HepG2 (cell line): ENCODE measurements at regions not wholly inside any gene's neighbourhood (a gene's known extent, or its start where the extent isn't known, plus 50 kb on each side); places are given as distances from the start of the nearest gene placed in this dataset.

Experiments used
- ATAC-seq: fragments of 200-7000 bp; cut with Tn5 transposase; 3 replicates; pipeline ENCODE4 v1.9.1; 2020; ENCODE audit warnings: mild to moderate bottlenecking, moderate library complexity
- BruUV-seq: library from RNA; stranded (reverse); fragments of 400-500 nt; replicated peaks from 2 replicates; lab custom pipeline; 2021; lab: Mats Ljungman, UMichigan
- CTCF ChIA-PET: fragments of 300-600 bp; formaldehyde crosslinking; extraction: SDS; loops from one replicate; lab custom pipeline; 2021; ENCODE audit warnings: low total read pairs, inconsistent platforms, low intra/inter-chr PET ratio; lab: Yijun Ruan, JAX
- POLR2A ChIA-PET: fragments of 350-600 bp; sonication (Branson Sonifier 250); formaldehyde crosslinking; loops from one replicate; lab custom pipeline; 2020; ENCODE audit warnings: antibody characterized with exemption, inconsistent platforms; lab: Yijun Ruan, JAX
- DNase-seq: peaks from one replicate; pipeline ENCODE4 v3.0.0-alpha.2; 2015; ENCODE audit warnings: low spot score
- FAIRE-seq: peaks from 3 replicates; lab custom pipeline; 2011; peaks lifted over from hg19 to GRCh38; lab: Jason Lieb, UNC
- H2AFZ ChIP-seq: one replicate; pipeline ENCODE4 v1.6.1; 2011; ENCODE audit warnings: low read length, inconsistent platforms
- H3K27ac ChIP-seq: fragments of 300-600 bp; 3 replicates; pipeline ENCODE4 v1.8.0; 2011; ENCODE audit warnings: mixed run types, mild to moderate bottlenecking, mixed read lengths, low read length, inconsistent platforms; ENCODE audit not compliant: insufficient read depth; ENCODE audit errors: extremely low read length
- H3K27me3 ChIP-seq, 2 experiments: fragments of 200-600 bp in 1 of 2; 2 replicates in 1 of 2; 3 replicates in 1 of 2; pipeline versions ENCODE4 v1.6.0 to v1.8.0; 2011; ENCODE audit warnings: low read length in 2 of 2, mild to moderate bottlenecking in 2 of 2, moderate library complexity in 2 of 2, inconsistent platforms in 1 of 2; ENCODE audit not compliant: insufficient read depth in 2 of 2, control insufficient read depth in 1 of 2
- H3K36me3 ChIP-seq, 2 experiments: fragments of 200-600 bp in 1 of 2; replicated peaks in 1 of 2; 2 replicates in 1 of 2; 3 replicates in 1 of 2; pipeline versions ENCODE4 v1.5.1 to v1.8.0; 2011; ENCODE audit warnings: low read length in 2 of 2, inconsistent platforms in 1 of 2; ENCODE audit not compliant: insufficient read depth in 2 of 2, control insufficient read depth in 1 of 2
- H3K4me1 ChIP-seq: 2 replicates; pipeline ENCODE4 v1.5.1; 2012; ENCODE audit warnings: low read length, inconsistent platforms; ENCODE audit not compliant: insufficient read depth
- H3K4me2 ChIP-seq: 2 replicates; pipeline ENCODE4 v1.6.0; 2011; ENCODE audit warnings: low read depth, low read length, inconsistent platforms
- H3K4me3 ChIP-seq, 3 experiments: fragments of 200-600 bp in 1 of 3; sonication (generic), shearing (Covaris generic) in 1 of 3; replicated peaks in 1 of 3; 2 replicates each; pipeline ENCODE4 v1.5.1; 2011 to 2016; ENCODE audit warnings: low read length in 3 of 3, inconsistent platforms in 2 of 3, low read depth in 2 of 3, mild to moderate bottlenecking in 2 of 3, control low read depth in 1 of 3, mixed read lengths in 1 of 3; ENCODE audit not compliant: insufficient read depth in 1 of 3
- H3K79me2 ChIP-seq: one replicate; pipeline ENCODE4 v1.6.1; 2011; ENCODE audit warnings: low read length, inconsistent platforms; ENCODE audit not compliant: insufficient read depth
- H3K9ac ChIP-seq: 2 replicates; pipeline ENCODE4 v1.6.0; 2011; ENCODE audit warnings: mild to moderate bottlenecking, low read depth, low read length, inconsistent platforms; ENCODE audit not compliant: insufficient read depth
- H3K9me3 ChIP-seq: 2 replicates; pipeline ENCODE4 v1.5.1; 2012; ENCODE audit warnings: mild to moderate bottlenecking, low read length
- H4K20me1 ChIP-seq: 2 replicates; pipeline ENCODE4 v1.6.0; 2011; ENCODE audit warnings: inconsistent platforms, mild to moderate bottlenecking, low read length, moderate library complexity; ENCODE audit not compliant: insufficient read depth
- IKZF1 ChIP-seq: fragments of 450-650 bp; IDR thresholded peaks from 2 replicates; pipeline ENCODE4 v1.7.1; 2016
- ISL2 ChIP-seq: sonication (generic); formaldehyde crosslinking; IDR thresholded peaks from 2 replicates; pipeline ENCODE4 v1.5.0; 2020; ENCODE audit warnings: missing genetic modification reagents
- MXD3 ChIP-seq: IDR thresholded peaks from 2 replicates; pipeline ENCODE4 v1.6.1; 2016; ENCODE audit warnings: mild to moderate bottlenecking, missing biosample characterization, missing genetic modification reagents
- NFYB ChIP-seq: sonication (generic); formaldehyde crosslinking; IDR thresholded peaks from 2 replicates; pipeline ENCODE4 v1.4.0; 2020; ENCODE audit warnings: missing genetic modification reagents
- RXRA ChIP-seq: sonication (generic); formaldehyde crosslinking; IDR thresholded peaks from 2 replicates; pipeline ENCODE4 v1.5.1; 2020; ENCODE audit warnings: missing genetic modification reagents
- ZBTB25 ChIP-seq: IDR thresholded peaks from 2 replicates; pipeline ENCODE4 v1.6.1; 2018; ENCODE audit warnings: missing genetic modification reagents
- ZBTB4 ChIP-seq: sonication (generic); formaldehyde crosslinking; IDR thresholded peaks from 2 replicates; pipeline ENCODE4 v1.4.0; 2020; ENCODE audit warnings: missing genetic modification reagents, mild to moderate bottlenecking, borderline replicate concordance
- ZNF17 ChIP-seq: sonication (generic); formaldehyde crosslinking; IDR thresholded peaks from 2 replicates; pipeline ENCODE4 v1.5.0; 2020; ENCODE audit warnings: mild to moderate bottlenecking, missing genetic modification reagents
- ZNF180 ChIP-seq: sonication (generic); formaldehyde crosslinking; IDR thresholded peaks from 2 replicates; pipeline ENCODE4 v1.4.0; 2020; ENCODE audit warnings: low read depth, missing genetic modification reagents, borderline replicate concordance
- ZNF556 ChIP-seq: sonication (generic); formaldehyde crosslinking; IDR thresholded peaks from 2 replicates; pipeline ENCODE4 v1.4.0; 2020; ENCODE audit warnings: mild to moderate bottlenecking, missing genetic modification reagents, borderline replicate concordance
- ZNF784 ChIP-seq: sonication (generic); formaldehyde crosslinking; IDR thresholded peaks from 2 replicates; pipeline ENCODE4 v1.5.1; 2020; ENCODE audit warnings: missing genetic modification reagents, mild to moderate bottlenecking, borderline replicate concordance
- ZNF816 ChIP-seq: sonication (generic); formaldehyde crosslinking; IDR thresholded peaks from 2 replicates; pipeline ENCODE4 v1.8.0; 2022; ENCODE audit warnings: missing genetic modification reagents, mild to moderate bottlenecking, borderline replicate concordance
- ZNF83 ChIP-seq: sonication (generic); formaldehyde crosslinking; IDR thresholded peaks from 2 replicates; pipeline ENCODE4 v1.4.0; 2020; ENCODE audit warnings: missing genetic modification reagents, mild to moderate bottlenecking, borderline replicate concordance
- WGBS: methylation state at CpG from one replicate; pipeline ENCODE4 v1.1.6; 2017; ENCODE audit warnings: low lambda C conversion rate; 5-methylcytosine and 5-hydroxymethylcytosine counted together
- in situ Hi-C: cut with HindIII; loops from 2 replicates; pipeline ENCODE4 v1.10.0; 2017; ENCODE audit warnings: low pct_unique_long_range_greater_than_20kb; ENCODE audit not compliant: extremely low pct_ligation_motif_present
- intact Hi-C: fragments of 100-400 bp; cut with micrococcal nuclease; formaldehyde crosslinking; loops from one replicate; pipeline ENCODE4 v1.10.0; 2022; ENCODE audit not compliant: unreplicated experiment

GRCh38 chr12:62130402-62130801 lies 129.8 kb upstream of the USP15 start:
- DNase-seq (no peak), ATAC-seq (no peak), FAIRE-seq (no peak)
- no peak overlapping the region for H3K27ac ChIP-seq
- H3K79me2 ChIP-seq = no peaks in the 10 kb centered on the region
- no peak overlapping the region for H3K9ac ChIP-seq
- 2% methylated on average over 3 of the region's 3 CpGs for WGBS
- no peaks in the 10 kb centered on the region for H3K36me3 ChIP-seq
- no peak overlapping the region for H3K4me2 ChIP-seq
- peaks cover 0 to 2% of the 10 kb centered on the region in 2 experiments; a peak in 2 of 5 replicates for H3K27me3 ChIP-seq
- in situ Hi-C loops (no loop called here), intact Hi-C loops (no loop called here)
- H3K4me3 ChIP-seq = no peak overlapping the region
- BruUV-seq = no TSS peak
- H4K20me1 ChIP-seq = no peaks in the 10 kb centered on the region
- ChIA-PET CTCF (no interaction called here), POLR2A (no interaction called here)
- no peaks in the 10 kb centered on the region for H3K4me1 ChIP-seq
- no peaks in the 10 kb centered on the region for H3K9me3 ChIP-seq
- H2AFZ ChIP-seq = no peak overlapping the region
- TF ChIP-seq MXD3 (CRISPR knock-in tag) = no peak

GRCh38 chr12:62130834-62131552 lies 129.2 kb upstream of the USP15 start:
- Histone ChIP-seq H4K20me1 (no peaks in the 10 kb centered on the region), H3K4me3 (no peak overlapping the region), H2AFZ (no peak overlapping the region), H3K79me2 (no peaks in the 10 kb centered on the region), H3K36me3 (no peaks in the 10 kb centered on the region), H3K9me3 (no peaks in the 10 kb centered on the region), H3K27ac (no peak overlapping the region), H3K9ac (no peak overlapping the region), H3K27me3 (no peaks in the 10 kb centered on the region; a peak in 1 of 5 replicates), H3K4me2 (no peak overlapping the region), H3K4me1 (no peaks in the 10 kb centered on the region)
- DNase-seq (no peak), FAIRE-seq (no peak), ATAC-seq (no peak)
- in situ Hi-C loops = no loop called here
- CTCF ChIA-PET = no interaction called here
- WGBS = 6% methylated on average over 6 of the region's 6 CpGs
- POLR2A ChIA-PET = no interaction called here
- intact Hi-C loops = no loop called here
- no TSS peak for BruUV-seq
- TF ChIP-seq ZNF816 (CRISPR knock-in tag) (no peak), ZBTB25 (CRISPR knock-in tag) (no peak), ISL2 (no peak), RXRA (no peak), ZNF556 (CRISPR knock-in tag) (no peak), ZBTB4 (CRISPR knock-in tag) (no peak), ZNF17 (CRISPR knock-in tag) (no peak), ZNF784 (CRISPR knock-in tag) (no peak), NFYB (no peak), ZNF180 (CRISPR knock-in tag) (no peak), ZNF83 (no peak), IKZF1 (no peak)
